ENCODE measurements at regions not wholly inside any gene's neighbourhood (a gene's known extent, or its start where the extent isn't known, plus 50 kb on each side); places are given as distances from the start of the nearest gene placed in this dataset.

DNA sequence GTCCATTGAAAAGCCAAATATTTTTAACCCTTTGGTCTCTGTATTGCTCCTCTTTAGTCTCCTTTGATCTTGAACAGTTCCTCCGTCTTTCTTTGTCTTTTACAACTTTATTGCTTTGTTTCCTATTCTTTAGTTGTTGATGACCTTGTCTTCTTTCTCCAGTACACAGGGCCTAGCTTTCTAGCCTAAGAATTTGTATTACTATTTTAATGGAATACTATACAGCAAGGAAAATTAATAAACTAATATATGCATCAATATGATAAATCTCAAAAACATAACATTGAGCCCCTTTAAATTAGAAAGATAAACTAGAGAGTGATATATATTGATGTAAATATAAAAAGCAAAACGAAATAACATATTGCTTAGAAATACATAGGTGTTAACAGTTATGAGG, 88.7 kb downstream of the NR1D2 start:
- TF ChIP-seq, protein P1, sequence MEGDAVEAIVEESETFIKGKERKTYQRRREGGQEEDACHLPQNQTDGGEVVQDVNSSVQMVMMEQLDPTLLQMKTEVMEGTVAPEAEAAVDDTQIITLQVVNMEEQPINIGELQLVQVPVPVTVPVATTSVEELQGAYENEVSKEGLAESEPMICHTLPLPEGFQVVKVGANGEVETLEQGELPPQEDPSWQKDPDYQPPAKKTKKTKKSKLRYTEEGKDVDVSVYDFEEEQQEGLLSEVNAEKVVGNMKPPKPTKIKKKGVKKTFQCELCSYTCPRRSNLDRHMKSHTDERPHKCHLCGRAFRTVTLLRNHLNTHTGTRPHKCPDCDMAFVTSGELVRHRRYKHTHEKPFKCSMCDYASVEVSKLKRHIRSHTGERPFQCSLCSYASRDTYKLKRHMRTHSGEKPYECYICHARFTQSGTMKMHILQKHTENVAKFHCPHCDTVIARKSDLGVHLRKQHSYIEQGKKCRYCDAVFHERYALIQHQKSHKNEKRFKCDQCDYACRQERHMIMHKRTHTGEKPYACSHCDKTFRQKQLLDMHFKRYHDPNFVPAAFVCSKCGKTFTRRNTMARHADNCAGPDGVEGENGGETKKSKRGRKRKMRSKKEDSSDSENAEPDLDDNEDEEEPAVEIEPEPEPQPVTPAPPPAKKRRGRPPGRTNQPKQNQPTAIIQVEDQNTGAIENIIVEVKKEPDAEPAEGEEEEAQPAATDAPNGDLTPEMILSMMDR (IDR thresholded peaks at IDR 0.05): no peak
- TF ChIP-seq POLR2A (IDR thresholded peaks at IDR 0.05): no peak
